Erythroblast (primary cell): ENCODE measurements at regions not wholly inside any gene's neighbourhood (a gene's known extent, or its start where the extent isn't known, plus 50 kb on each side); places are given as distances from the start of the nearest gene placed in this dataset.

Experiments
- GATA1 ChIP-seq: IDR thresholded peaks from 2 replicates; pipeline ENCODE4 v1.6.1; 2011; ENCODE audit warnings: low read depth, mild to moderate bottlenecking, control low read depth, low read length, moderate library complexity
- POLR2A ChIP-seq: IDR thresholded peaks from 2 replicates; pipeline ENCODE4 v1.6.1; 2011; ENCODE audit warnings: mild to moderate bottlenecking, low read length

GRCh38 chr1:193472430-193472829, 286.0 kb upstream of the B3GALT2 start:
- TF ChIP-seq POLR2A, result no peak
- no peak for TF ChIP-seq GATA1
